Esophagus muscularis mucosa (tissue), 4 donors: ENCODE measurements at regions not wholly inside any gene's neighbourhood (a gene's known extent, or its start where the extent isn't known, plus 50 kb on each side); places are given as distances from the start of the nearest gene placed in this dataset.

Experiments
- DNase-seq: peaks from one replicate; pipeline ENCODE4 v3.0.0-alpha.2; 2017; ENCODE audit errors: extremely low spot score
- H3K27ac ChIP-seq, 4 donors: fragments of 200-600 bp; sonication (generic); replicated peaks in 1 of 4; 1 replicate in 3 of 4; 2 replicates in 1 of 4; pipeline ENCODE4 v1.5.1; 2016 to 2019; ENCODE audit warnings: mild to moderate bottlenecking in 1 of 4
- H3K27me3 ChIP-seq, 4 donors: fragments of 200-600 bp; sonication (generic); one replicate each; pipeline versions ENCODE4 v1.5.1 to v1.6.0; 2016 to 2019
- H3K36me3 ChIP-seq, 4 donors: fragments of 200-600 bp; sonication (generic); one replicate each; pipeline ENCODE4 v1.5.1; 2016 to 2019
- H3K4me1 ChIP-seq, 4 donors: fragments of 200-600 bp; sonication (generic); one replicate each; pipeline ENCODE4 v1.5.1; 2016 to 2019
- H3K4me3 ChIP-seq, 4 donors: fragments of 200-600 bp; sonication (generic); 1 replicate in 2 of 4; 2 replicates in 2 of 4; pipeline ENCODE4 v1.5.1; 2016 to 2019; ENCODE audit warnings: mild to moderate bottlenecking in 4 of 4, moderate library complexity in 1 of 4
- H3K9me3 ChIP-seq, 4 donors: fragments of 200-600 bp; sonication (generic); 1 replicate in 3 of 4; 2 replicates in 1 of 4; pipeline ENCODE4 v1.5.1; 2016 to 2019
- CTCF ChIP-seq, 3 experiments: fragments of 200-600 bp in 2 of 3; fragments of 450-650 bp in 1 of 3; sonication (generic) in 2 of 3; IDR thresholded peaks; one replicate each; pipeline ENCODE4 v1.5.1; 2017 to 2019; ENCODE audit warnings: antibody characterized with exemption in 3 of 3, mild to moderate bottlenecking in 2 of 3, moderate library complexity in 1 of 3
- EP300 ChIP-seq: sonication (generic); formaldehyde crosslinking; IDR thresholded peaks from one replicate; pipeline ENCODE4 v1.6.1; 2017; ENCODE audit warnings: antibody characterized with exemption
- POLR2A ChIP-seq: fragments of 450-650 bp; IDR thresholded peaks from one replicate; pipeline ENCODE4 v1.6.1; 2017; ENCODE audit warnings: antibody characterized with exemption, moderate library complexity, mild to moderate bottlenecking, low read depth
- POLR2AphosphoS5 ChIP-seq, 2 donors: sonication (generic); formaldehyde crosslinking; IDR thresholded peaks; one replicate each; pipeline ENCODE4 v1.6.1; 2017; ENCODE audit warnings: antibody characterized with exemption in 2 of 2
- WGBS: methylation state at CpG from one replicate; pipeline ENCODE4 v1.1.5; 2018; 5-methylcytosine and 5-hydroxymethylcytosine counted together
- intact Hi-C: fragments of 100-400 bp; cut with DNase I; formaldehyde crosslinking; loops from one replicate; pipeline ENCODE4 v1.15.1; 2023

GRCh38 chr1:58900396-58900795 lies 116.5 kb upstream of the JUN start:
- peaks cover 53 to 67% (median 60%) of the 10 kb centered on the region in 4 donors for H3K4me1 ChIP-seq

GRCh38 chr1:58901008-58901407 lies 117.2 kb upstream of the JUN start:
- TF ChIP-seq EP300 (no peak), CTCF (IDR thresholded peaks at IDR 0.05) (no peak), POLR2A (no peak), POLR2AphosphoS5 (IDR thresholded peaks at IDR 0.05) (no peak)
- peak overlapping the region in 2 of 4 donors; percentile 47 to 56 for H3K27ac ChIP-seq
- intact Hi-C loops, result loop anchor here (5.0 to 10.0 kb wide), 2 partner anchors 114 to 794 kb away; no protein-coding TSS in a partner anchor
- no peaks in the 10 kb centered on the region for H3K9me3 ChIP-seq
- no peak overlapping the region for H3K4me3 ChIP-seq
- DNase-seq, result peak; percentile 64
- peaks cover 46 to 61% (median 53%) of the 10 kb centered on the region in 4 donors for H3K4me1 ChIP-seq
- no peaks in the 10 kb centered on the region for H3K27me3 ChIP-seq
- 95% methylated on average over 1 of the region's 1 CpG for WGBS
- no peaks in the 10 kb centered on the region for H3K36me3 ChIP-seq

More at GRCh38 chr1:58900396-58900795, 116.5 kb upstream of the JUN start:
- WGBS, result 66% methylated on average over 3 of the region's 3 CpGs
- TF ChIP-seq POLR2A (no peak), CTCF (IDR thresholded peaks at IDR 0.05) (no peak), POLR2AphosphoS5 (IDR thresholded peaks at IDR 0.05) (no peak)
- intact Hi-C loops, result loop anchor here (5.0 to 10.0 kb wide), 2 partner anchors 113 to 794 kb away; no protein-coding TSS in a partner anchor
- Histone ChIP-seq H3K27me3 (no peaks in the 10 kb centered on the region), H3K9me3 (no peaks in the 10 kb centered on the region), H3K36me3 (no peaks in the 10 kb centered on the region), H3K4me3 (no peak overlapping the region), H3K27ac (peak overlapping the region; percentile 35 to 56 (median 46))
- DNase-seq, result peak; percentile 42

GRCh38 chr1:58902830-58903513 lies 119.1 kb upstream of the JUN start:
- H3K27ac ChIP-seq, result peak overlapping the region; percentile 94 to 99 (median 97)
- H3K4me1 ChIP-seq, result peaks cover 27 to 47% (median 35%) of the 10 kb centered on the region in 4 donors
- intact Hi-C loops, result loop anchor here (2.0 to 10.0 kb wide), 3 partner anchors 86 to 792 kb away; no protein-coding TSS in a partner anchor
- no peaks in the 10 kb centered on the region for H3K9me3 ChIP-seq
- peak overlapping the region; percentile 58 to 68 (median 64) for H3K4me3 ChIP-seq
- 27% methylated on average over 12 of the region's 12 CpGs for WGBS
- TF ChIP-seq CTCF (IDR thresholded peaks at IDR 0.05), result no peak
- no peak for TF ChIP-seq POLR2A
- no peak for TF ChIP-seq POLR2AphosphoS5 (IDR thresholded peaks at IDR 0.05)
- no peak for TF ChIP-seq EP300
- H3K27me3 ChIP-seq, result no peaks in the 10 kb centered on the region
- H3K36me3 ChIP-seq, result no peaks in the 10 kb centered on the region
- no peak for DNase-seq

- TF ChIP-seq POLR2AphosphoS5 (IDR thresholded peaks at IDR 0.05), result peak; percentile 95 to 96
- peak in 1 of 3 experiments; percentile 8 for TF ChIP-seq CTCF (IDR thresholded peaks at IDR 0.05)
- peak; percentile 76 for TF ChIP-seq POLR2A
- TF ChIP-seq EP300, result no peak
- peaks cover 19 to 47% (median 30%) of the 10 kb centered on the region in 4 donors for H3K4me1 ChIP-seq
- H3K27me3 ChIP-seq, result no peaks in the 10 kb centered on the region
- peak overlapping the region; percentile 58 to 68 (median 64) for H3K4me3 ChIP-seq
- no peaks in the 10 kb centered on the region for H3K9me3 ChIP-seq
- intact Hi-C loops, result loop anchor here (2.0 to 10.0 kb wide), 3 partner anchors 87 to 791 kb away; no protein-coding TSS in a partner anchor
- DNase-seq, result peak; percentile 98
- peak overlapping the region; percentile 94 to 99 (median 97) for H3K27ac ChIP-seq
- whole genome bisulfite sequencing, result 2% methylated on average over 9 of the region's 70 CpGs
- no peaks in the 10 kb centered on the region for H3K36me3 ChIP-seq
These were observed 119.9 kb upstream of the JUN start for GRCh38 chr1:58903514-58904298.
